Esophagus mucosa (tissue), 1 donor: ENCODE measurements at regions not wholly inside any gene's neighbourhood (a gene's known extent, or its start where the extent isn't known, plus 50 kb on each side); places are given as distances from the start of the nearest gene placed in this dataset.
"Not testable (repeated sequence)": the region's sequence is repeated elsewhere in the genome, so short reads cannot be mapped to it uniquely, and the experiment has no call there.

Experiments
- ATAC-seq: fragments of 200-7000 bp; cut with Tn5 transposase; one replicate; pipeline ENCODE4 v1.9.1; 2020
- donor health status: DM: yes; HTN: yes; CAD: no.

DNA sequence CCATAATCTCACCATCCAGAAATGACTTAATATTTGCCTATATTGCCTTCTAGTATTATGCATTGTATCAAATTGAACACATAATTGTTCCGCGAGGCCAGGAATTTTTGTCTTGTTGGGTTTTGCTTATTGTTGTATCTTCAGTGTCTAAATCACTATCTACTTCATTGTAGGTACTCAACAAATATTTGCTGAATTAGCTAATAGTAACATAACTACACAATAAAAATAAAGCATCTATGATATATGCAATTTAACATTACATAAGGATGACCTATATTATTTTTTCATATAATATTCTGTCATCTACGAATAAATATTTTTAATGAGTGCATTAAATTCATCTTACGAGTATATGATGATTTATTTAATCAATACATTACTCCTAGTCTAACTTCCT is 656.3 kb downstream of the ETNK1 start:
- ATAC-seq: no peak

DNA sequence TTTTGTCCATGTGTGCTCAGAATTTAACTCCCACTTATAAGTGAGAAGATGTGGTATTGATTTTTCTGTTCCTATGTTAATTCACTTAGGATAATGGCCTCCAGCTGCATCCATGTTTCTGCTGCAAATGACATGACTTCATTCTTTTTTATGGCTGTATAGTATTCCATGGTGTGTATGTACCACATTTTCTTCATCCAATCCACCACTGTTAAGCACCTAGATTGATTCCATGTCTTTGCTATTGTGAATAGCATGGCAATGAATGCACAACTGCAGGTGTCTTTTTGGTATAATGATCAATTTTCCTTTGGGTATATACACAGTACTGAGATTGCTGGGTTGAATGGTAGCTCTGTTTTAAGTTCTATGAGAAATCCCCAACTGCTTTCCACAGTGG is 657.7 kb downstream of the ETNK1 start:
- ATAC-seq: no peak

DNA sequence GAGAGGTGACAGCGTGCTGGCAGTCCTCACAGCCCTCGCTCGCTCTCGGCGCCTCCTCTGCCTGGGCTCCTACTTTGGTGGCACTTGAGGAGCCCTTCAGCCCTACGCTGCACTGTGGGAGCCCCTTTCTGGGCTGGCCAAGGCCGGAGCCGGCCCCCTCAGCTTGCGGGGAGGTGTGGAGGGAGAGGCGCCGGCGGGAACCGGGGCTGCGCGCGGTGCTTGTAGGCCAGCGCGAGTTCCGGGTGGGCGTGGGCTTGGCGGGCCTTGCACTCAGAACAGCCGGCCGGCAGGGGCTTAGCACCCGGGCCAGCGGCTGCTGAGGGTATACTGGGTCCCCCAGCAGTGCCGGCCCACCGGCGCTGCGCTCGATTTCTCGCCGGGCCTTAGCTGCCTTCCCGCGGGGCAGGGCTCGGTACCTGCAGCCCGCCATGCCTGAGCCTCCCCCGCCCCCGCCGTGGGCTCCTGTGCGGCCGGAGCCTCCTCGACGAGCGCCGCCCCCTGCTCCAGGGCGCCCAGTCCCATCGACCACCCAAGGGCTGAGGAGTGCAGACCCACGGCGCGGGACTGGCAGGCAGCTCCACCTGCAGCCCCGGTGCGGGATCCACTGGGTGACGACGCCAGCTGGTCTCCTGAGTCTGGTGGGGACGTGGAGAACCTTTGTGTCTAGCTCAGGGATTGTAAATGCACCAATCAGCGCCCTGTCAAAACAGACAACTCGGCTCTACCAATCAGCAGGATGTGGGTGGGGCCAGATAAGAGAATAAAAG is 661.0 kb downstream of the ETNK1 start:
- not testable (repeated sequence) for ATAC-seq

DNA sequence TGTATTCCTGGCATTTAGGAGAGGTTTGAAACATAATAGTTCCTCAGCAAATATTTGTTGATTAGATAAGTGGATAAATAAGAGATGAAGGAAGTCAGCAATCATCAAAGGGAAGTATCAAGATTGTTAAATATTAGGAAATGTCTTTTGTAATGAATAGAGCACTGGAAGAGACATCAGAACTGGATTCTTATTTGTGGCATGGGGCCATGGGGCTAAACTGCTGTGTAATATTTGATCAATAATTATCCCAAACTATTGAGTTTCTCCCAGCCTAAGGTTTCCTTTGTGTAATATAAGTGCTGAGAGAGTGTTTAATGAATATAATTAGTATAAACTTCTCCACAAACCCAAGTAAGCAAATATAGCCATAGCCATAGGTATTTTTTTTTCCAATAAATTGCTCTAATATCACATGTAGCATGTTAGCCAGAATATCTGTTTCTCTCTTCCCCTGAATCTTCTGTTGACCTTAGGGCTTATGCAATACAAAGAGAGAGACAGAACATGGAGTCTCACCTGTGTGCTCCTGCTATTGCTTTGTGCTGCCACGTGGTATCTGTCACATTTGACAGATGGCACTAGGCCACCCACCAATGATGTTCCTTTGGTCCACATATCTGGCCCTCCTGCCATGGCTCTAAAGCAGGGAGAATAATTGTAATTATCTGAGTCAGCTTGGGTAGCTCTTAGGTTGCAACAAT is 658.7 kb downstream of the SOX5 start:
- no peak for ATAC-seq

DNA sequence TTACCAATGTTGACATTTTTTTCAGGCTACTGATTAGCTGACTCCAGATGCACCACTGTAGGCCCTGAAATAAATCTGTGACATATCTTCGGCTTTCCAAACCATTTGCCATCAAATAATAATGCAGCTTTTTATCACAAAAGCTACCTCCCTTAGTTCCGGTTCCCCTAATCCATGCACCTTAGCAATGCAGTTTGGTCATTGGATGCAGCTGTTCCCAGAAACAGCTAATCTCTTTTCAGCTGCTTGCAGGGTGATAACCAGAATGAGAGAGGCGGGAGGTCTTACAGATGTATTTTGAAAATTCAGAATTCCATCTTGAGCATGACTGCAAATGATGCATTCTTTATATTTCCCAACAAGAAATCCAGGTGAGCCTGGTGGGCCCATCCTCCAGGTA is 646.2 kb downstream of the SOX5 start:
- ATAC-seq: no peak

DNA sequence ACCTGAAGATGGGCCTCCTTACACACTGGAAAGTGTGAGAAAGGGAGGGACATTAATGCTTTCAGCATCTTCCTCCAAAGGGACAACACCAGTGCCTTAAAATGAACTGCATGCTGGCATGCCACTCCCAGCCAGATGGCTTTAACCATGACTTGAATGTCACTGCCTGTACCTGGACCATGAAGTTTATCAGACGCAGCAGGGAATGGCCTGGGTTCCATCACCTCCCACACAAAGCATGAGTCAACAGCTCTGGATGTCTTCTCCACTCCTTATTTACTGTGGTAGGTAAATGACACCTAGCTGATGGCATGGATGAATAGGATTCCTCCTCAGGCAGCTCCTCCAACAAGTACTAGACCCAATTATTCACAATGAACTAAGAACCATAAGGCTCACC is 645.6 kb downstream of the SOX5 start:
- no peak for ATAC-seq

DNA sequence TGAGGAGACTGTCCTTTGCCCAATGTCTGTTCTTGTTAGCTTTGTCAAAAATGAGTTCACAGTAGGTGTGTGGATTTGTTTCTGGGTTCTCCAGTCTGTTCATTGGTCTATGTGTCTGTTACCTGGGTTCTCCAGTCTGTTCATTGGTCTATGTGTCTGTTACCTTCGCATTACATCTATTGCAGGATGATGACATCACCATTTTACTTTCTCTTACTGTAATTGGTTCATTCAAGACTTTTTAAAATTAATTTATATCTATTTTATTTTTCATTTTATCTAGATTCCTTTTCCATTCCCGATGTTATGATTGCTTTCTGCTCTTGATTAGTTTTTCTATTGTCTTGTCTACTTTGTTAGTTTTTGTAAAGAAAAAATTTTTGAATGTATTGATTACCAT is 615.5 kb downstream of the SOX5 start:
- no peak for ATAC-seq

DNA sequence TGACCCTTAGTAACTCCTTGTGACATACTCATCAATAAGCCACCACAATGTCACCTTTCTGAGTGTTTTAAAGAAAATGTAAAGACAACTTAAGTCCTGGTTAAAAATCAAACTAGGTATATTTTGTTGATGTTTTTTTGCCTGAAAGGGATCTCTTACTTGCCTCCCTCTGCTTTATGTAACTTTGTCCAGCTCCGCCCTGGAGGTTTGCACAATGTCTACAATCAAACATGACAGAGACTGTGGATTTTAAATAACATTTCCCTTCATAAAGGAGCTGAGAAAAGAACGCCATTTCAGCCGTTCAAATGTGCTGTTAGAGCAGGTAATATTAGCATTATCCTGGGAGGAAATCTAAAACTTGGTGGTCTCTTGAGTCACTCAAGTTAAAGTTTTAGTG is 613.9 kb downstream of the SOX5 start:
- ATAC-seq: no peak

DNA sequence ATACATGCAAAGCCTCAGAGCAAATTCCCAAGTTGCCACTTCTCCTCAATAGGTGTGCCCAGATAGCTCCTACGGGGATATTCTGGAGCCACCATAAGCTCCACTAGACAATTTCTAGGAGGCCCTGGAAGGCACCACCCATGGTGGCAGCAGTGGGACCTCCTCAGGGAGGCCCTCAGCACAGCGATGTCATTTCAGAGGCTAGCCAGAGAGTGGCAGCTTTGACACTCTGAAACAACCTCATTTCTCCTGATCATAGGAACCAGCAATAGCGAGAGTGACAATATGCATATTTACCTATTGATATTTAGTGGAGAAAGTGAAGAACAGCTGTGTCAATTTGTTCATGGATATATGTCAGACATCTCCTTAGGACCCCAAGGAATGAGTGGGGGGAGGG is 612.3 kb downstream of the SOX5 start:
- ATAC-seq: no peak

DNA sequence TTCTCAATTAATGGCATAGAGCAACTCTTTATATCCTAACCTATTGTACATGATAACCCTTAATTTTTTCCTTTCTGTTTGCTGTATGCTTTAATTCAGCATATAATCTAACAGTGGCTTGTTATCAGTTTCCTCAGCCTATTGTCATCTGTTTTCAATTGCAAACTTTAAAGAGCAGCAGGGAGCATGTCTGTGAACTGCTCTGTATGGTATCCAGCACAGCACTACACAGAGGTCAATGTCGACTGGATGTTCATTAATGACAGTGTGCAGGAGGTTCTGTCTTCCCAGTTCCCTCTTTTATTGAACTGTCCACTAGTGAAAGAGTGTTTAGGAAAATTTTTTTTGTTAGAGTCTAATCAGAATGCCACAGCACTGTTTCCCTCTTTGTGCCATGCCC is 609.1 kb downstream of the SOX5 start:
- no peak for ATAC-seq

DNA sequence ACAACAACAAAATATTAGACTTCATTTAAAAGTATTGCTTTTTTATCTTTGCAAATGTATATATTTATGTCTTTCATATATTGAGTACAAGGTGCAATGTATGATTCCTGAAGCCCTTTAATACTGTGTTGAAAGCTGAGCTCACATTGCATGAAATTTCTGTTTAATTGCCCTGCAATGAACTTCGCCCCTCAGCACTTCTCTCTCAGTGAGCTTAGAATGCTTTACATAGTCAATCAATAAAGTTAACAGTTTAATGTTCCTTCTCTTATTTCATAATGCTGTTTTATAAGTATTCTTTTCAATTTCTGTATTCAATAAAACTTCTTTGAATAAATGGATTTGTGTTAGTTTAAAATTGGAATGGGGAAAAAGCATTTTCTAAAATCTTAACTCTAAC is 607.1 kb downstream of the SOX5 start:
- ATAC-seq: no peak

DNA sequence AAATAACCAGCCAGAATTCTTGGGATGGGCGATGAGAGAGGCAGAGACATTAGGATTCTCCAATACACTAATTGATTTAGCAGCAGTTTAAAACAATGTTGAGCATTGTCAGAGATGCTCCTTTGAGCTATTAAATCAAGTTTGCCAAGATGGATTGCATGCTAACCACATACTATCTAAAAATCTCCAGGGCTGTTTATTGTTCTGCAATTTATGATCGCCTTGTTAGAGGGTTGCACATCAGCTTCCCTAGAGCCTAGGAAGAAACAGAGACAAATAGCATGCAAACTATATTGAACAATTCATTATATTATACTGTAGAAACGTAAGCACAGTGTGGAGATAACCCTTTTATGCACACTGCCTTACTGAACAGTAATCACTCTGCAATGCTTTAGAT is 599.9 kb downstream of the SOX5 start:
- ATAC-seq: no peak

DNA sequence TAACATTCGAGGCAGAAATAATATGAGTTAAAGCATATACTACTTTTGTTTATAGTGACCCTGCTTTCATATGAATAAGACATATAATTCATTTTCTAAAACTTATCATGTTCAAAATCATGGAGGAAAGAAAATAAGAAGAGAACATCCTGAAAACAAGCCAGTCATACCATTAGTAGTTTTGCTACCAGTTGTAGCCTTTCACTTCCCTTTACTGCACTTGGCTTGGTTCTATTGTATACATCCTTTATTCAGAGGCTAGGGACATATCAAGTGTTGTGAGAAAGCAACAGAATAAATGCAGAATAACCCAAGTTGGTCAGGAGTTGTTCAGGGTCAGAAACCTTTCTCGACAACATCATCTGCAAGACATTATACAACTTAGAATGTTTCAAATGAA is 598.7 kb downstream of the SOX5 start:
- ATAC-seq: no peak

DNA sequence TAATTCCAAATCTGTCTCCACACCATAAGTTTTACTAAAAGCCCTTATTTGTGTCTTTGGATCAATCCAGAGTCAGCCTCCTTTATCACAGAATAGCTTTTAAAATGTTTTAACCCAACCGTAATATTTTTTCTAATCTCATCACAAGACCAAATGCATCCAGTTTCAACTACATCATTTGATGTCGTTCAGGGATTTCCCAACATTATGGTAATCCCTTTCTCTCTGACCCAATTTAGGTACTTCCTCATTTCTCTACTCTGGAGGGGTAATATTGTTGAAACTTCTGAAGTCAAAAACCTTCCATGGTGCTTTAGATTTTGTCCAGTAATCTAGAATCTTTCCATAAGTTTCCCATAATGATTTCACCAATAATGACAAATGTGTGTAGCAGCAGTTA is 596.8 kb downstream of the SOX5 start:
- no peak for ATAC-seq

DNA sequence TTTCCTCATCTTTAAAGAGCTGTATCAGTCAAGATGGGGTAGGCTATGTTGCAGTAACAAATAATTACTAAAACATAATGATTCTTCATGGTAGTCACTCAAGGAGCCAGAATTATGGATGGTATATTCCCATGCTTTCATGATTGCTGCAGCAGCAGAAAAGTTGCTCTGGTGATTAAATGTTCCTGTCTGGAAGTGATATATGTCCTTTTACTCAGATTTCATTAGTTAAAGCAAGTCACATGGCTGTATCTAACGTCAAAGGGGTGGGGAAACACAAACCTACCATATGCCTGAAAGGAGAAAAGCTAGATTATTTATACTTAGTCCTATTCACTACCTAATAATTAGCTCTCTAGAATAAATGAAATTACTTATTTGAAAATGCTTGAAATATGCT is 594.7 kb downstream of the SOX5 start:
- no peak for ATAC-seq

DNA sequence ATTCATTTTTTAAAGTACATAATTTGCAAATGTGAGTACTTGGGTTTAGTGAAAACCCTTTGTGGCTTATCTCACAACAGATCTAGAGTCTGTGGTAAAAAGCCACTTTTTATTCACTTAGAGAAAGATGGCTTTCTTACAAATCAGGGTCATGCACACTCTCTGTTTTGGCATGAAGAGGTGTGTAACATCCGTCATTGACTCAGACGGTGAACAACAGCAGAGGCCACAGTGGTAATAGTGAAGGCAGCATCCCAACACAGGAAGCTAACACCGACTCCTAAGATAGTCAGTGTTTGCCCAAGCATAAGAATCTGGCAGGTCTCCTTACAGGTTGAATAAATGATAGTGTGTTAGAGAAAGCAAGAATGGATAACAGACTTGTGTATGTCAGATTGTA is 593.0 kb downstream of the SOX5 start:
- no peak for ATAC-seq

DNA sequence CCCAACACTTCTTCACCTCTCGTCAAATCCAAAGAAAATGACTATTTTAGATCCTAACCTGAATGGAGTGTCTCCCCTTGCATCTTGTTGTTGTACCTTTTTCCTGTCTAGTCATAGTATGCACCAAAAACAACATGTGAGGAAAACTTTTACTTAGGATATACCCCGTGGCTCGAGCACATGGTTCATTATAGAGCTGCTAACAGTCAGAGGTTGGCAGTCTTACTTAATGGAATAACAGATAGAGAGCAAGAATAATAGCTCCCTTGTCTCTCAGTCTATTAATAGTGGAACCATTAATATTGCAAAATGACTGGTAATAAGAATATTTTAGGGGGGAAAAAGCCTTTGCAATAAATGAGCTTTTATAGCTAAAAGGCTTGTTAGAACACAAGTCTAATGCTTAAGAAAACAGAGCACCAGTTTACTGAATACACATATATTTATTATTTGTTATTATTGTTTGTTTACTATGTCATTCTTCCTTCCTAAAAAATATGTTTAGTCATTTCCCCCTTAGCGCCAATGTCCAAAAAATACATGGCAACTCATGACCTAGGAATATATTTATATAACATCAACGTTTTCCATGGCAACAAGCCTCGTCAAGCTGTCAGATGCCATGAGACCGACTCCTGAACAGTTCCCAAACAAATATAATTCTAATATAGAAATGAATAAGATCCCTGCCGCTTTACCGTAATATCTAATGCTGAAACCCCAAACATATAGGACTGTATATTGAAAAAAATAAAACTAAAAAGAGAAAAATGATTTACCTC is 592.4 kb downstream of the SOX5 start:
- no peak for ATAC-seq

DNA sequence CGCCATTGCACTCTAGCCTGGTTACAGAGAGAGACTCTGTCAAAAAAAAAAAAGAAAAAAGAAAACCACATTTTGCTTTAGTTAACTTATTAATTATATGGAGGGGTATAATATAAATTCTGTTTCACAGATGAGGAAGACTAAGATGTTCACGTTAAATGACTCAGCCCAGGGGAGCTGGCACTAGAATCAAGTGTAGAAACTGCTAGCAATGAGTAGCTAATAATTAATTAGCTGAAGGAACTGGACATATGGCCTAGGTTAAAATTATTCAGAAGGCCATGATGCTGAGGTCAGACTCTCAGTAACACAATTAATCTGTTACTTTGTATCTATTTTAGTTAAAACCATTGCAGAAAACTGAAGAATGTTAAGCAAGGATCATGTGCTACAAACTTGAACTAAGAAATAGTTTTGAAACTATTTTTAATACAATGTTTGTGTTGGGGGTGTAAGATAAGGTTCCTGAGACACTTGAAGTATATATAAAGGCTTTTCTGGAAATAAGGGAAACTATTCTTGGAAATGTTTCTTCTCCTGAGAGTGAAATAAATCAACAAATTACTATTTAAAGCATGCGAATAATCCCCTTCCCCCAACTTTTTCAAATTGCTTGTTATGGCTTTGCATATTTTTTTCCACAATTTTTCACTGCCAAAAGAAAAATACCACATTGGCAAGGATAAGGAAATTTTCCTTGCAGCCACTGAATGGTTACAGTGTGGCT is 589.3 kb downstream of the SOX5 start:
- no peak for ATAC-seq

DNA sequence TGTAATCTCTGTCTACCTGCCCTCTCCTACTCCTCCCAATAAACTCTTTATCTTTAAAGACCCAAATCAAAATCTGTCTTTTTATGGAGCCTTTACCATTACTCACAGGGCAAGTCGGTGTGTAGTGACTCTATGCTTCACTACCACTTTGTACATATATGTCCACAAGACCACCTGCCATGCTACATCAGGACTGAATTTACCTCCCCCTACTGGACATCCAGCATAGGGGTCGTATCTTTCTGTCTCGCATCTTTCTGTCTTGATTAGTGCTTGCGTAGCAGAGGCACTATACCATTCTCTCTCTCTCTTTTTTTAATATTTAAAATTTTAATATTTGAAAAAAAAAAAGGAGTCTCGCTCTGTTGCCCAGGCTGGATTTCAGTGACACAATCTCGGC is 587.5 kb downstream of the SOX5 start:
- no peak for ATAC-seq

DNA sequence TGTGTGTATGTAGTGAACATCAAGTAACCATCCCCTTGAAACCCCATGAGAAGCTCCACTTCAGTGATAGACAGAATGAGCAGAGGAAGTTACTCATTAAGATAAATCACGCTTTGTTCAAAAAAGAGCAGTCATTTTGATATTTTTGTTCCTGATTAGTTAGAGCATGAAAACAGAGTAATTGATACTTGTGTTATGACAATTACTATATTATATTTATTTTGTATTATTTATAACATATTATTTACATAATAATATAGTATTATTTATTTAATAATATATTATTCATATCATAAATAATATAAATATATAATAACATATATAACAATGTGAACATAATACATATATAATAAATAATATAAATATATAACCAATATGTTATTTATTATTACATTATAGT is 580.9 kb downstream of the SOX5 start:
- ATAC-seq: no peak

DNA sequence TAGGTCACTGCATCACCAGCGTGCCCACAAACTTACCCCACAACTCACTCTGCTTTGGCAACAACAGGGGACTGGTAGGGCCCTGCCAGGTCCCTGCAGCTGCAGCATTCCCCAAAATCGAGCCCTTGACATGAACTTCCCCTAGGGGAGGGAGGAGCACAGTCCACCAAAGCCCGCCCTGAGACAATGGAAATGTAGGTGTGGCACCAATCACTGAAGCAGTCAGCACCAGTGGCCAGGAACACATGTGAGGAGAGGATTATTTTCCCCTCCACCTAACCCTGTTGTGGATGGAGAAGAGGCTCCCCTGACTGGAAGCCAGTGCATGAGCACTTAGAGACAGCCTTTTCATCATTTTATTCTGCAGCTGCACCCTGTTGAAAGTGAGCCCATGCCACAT is 573.8 kb downstream of the SOX5 start:
- ATAC-seq: no peak

DNA sequence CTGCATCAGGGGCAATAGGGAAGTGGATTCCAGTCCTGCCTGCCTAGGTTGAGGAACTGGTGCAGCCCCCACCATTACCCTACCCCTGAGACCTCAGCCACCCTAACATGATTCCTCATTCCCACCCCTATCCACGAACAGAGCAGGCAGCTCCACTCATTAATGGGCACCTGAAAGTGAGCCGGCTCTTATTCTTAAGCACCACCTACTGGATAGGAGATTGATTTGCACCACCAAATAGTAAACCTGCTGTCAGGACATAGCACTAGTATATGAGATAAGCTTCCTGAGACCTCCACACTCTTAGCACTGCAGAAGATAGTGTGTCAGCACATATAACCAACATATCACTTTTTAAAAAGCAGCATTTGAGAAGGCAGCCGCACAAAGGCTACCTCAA is 573.2 kb downstream of the SOX5 start:
- no peak for ATAC-seq

DNA sequence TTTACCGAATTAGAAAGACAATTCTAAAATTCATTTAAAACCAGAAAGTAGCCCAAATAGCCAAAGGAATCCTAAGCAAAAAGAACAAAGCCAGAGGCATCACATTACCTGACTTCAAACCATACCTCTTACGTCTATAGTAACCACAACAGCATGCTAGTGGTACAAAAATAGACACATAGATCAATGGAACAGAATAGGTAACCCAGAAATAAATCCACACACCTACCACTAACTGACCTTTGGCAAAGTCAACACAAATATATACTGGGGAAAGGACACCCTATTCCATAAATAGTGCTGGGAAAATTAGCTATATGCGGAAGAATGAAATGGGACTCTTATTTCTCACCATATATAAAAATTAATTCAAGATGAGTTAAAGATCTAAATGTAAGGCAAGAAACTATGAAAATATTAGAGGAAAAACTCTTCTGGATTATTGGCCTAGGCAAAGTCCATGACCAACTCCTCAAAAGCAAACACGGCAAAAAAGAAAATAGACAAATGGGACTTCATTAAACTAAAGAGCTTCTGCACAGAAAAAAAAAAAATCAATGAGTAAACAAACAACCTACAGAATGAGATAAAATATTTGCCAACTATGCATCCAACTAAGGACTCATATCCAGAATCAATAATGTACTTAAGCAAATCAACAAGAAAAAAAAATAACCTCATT is 568.9 kb downstream of the SOX5 start:
- no peak for ATAC-seq
